Medulla oblongata (tissue), 1 donor: ENCODE measurements at regions not wholly inside any gene's neighbourhood (a gene's known extent, or its start where the extent isn't known, plus 50 kb on each side); places are given as distances from the start of the nearest gene placed in this dataset.

Experiments used
- DNase-seq: peaks from one replicate; pipeline ENCODE4 v3.0.0-alpha.2; 2015; ENCODE audit errors: extremely low spot score

DNA sequence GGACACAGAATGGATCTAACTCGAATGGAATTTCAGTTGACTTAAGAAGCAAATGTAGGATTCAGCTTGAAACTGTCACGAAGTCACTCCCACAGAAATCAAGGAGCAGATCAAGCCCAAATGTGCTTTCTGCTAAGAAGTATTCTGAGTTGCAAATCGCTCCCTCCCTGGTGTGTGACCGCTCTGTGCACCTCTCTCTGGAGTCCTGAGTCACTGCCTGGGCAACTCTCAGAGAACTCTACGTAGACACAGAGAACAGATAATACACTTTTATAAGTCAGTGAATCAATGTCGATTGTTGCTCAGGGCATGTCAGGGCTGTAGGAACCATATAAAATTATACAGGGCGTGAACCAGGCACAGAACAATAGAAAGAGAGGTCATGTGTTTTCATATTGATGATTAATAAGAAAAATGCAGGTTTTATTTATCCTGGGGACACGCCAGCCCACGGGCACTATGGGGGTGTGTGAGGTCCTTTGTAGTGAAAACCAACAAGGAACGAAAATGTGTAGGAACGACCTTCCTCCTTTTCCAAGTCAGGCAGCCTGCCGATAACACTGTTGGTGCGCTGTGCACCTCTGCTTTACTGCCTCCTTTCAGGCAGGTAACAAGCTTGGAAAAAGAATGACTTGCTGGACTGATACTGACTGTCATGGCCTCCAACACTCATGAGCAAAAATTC, 248.1 kb upstream of the FOXQ1 start:
- DNase-seq: no peak

DNA sequence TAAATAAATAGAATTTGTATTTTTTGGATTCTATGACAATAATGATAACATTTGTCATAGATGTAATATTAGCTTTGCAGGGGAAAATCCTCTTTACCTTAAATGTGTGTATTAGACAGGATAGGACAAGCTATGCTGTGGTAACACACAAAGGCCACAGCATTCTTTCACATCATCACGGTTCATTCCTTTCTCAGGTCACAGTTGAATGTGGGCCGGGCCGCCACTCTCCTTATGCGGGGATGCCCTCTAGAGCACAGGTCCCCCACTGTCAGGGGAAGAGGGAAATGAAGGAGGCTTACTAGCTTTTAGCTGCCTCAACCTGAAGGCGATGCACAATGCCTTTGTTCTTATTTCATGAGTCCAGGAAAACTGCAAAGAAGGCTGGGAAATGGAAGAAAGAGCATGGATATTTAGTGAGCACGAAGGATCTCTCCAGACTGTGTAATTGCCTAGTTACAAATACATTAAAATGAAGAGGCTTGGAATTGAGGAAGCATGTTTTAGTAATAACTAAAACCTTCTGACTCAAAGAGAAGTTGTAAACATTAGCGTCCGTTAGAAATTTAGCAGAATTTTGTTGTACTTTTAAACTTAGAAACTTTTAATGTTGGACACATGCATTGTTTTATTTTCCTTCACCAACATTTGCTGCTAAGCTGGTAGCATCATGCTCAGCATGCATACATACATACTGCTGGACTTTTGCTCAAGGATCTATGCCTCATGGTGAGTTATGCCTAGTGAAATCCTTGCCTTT, 248.9 kb upstream of the FOXQ1 start:
- DNase-seq: no peak

DNA sequence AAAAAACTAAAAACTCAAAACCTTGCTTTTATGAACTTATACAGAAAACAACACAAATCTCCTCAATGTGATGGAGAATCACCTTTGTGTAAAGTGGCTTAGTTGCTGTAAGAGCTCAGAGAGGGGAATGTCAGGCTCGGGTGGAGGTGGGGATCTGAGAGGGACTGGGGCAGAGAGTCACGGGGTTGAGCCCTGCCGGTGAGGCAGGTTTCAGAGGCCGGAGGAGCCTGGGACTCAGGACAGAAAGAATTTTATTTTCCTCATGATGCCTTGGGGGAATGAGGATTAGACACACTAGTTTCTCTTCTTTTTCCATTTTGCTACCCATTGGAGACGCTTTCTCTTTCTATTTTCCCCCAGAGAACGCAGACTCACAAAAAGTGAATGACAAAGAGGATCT, 252.3 kb upstream of the FOXQ1 start:
- no peak for DNase-seq

DNA sequence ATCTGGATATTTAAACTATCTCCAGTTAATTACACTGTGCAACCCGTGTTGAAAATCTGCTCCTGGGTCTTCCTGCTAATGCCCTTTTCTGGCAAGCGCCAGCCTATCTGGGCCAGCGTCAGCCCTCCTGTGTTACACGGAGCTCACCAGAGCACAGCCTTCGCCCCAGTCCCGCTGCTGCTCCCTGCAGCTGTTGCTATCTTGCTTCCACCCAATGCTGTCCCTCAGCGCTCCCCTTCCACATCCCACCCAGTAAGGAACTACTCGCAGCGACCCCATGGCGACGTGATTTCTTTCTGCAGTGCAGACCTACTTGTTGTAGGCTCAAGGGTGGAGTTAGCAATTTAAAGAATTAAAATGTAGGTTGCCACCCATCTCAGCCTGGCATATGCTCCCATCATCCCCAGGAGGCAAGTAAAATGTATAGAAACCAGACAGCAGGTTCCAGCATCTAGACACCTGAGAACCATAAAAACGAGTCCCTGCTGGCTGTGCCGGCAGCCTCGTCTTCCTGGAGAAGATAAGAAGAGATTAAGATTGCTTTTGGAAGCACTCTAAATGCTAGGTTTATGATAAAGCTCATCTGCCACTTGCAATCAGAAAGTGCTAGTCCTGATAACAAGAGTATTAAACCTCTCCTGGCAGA, 254.3 kb upstream of the FOXQ1 start:
- DNase-seq: no peak

DNA sequence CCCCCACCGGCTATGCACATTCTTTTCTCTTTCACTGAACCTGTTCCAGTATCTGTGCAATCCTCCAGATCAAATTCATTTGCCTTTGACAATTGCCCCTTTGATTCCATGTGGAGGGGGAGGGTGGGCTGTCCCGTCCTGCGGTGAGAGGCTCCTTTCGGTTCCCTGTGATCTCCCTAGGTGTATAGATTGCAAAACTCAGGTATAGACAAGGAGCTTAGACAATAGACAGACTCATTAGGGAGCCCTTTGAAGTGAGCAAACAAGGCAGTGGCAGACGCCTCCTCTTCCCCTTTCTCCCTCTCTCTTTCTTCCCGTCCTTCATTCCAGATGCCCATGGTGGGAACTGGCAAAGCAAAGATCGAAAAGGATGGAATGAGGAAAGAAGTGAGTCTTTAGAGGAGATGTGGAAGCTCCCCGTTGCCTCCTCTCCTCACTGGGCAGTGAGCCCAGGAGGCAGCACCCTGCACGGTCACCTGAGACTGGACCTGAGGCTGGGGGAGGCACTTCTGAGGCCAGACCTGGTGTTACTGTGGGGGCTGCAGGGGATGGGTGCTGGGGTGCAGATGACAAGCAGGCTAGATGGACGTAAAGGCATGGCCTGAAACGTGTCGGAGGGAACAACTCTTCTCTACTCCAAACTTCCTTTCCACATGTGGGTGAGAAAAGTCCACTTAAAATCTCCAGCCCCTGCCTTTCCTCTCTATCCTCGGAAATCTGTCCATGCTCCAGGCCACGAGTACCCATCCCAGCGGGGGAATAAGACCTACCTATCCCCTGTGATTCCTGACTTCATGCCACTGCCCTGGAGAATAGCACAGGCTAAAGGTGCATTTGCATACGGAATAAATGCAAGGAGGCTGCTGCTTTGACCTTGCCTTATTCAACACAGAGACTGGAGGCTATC, 256.6 kb upstream of the FOXQ1 start:
- DNase-seq: no peak

DNA sequence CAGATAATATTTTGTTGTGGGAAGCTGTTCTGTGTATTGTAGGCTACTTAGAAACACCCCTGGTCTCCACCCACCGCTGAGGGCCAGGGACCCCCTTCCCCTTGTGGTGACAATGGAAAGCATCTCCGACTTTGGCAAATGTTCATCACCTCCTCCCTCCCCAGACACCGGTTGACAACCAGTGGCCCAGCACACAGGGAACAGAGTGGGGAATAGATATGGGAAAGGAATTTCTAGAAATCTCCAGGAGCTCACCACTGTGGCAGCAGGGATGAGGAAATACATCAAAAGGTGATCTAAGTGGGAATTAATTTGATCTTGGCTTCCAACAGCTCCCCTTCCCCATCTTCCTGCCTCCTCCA, 257.3 kb upstream of the FOXQ1 start:
- DNase-seq: no peak

DNA sequence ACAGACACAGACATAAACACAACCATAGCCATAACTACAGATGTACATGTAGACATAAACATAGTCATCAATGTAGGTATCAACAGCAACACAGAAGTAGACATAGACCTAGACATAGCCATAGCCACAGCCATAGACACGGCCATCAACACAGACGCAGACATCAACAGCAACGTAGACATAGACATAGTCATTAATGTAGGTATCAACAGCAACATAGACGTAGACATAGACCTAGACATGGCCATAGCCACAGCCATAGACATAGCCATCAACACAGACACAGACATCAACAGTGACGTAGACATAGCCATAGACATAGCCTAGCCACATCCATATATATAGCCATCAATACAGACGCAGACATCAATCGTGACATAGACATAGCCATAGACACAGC, 258.3 kb upstream of the FOXQ1 start:
- DNase-seq: no peak

DNA sequence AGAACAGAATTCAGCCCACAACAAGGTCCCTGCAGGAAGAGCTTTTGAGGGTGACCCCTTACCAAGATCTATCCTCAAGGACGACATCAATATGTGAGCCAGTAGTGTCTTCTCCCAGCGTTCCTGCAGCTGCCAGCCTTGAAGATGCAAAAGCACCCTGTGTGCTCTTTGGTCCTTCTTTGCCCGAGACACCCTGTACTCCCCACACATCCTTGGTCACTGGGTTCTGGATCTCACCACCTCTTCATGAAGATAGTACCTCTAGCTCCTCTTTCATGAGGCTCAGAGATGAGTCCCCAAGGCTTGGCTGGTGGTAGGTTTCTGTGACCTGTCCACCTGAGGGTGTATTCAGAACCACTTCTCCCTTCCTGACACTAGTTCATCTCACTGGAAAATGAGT, 259.6 kb upstream of the FOXQ1 start:
- no peak for DNase-seq

DNA sequence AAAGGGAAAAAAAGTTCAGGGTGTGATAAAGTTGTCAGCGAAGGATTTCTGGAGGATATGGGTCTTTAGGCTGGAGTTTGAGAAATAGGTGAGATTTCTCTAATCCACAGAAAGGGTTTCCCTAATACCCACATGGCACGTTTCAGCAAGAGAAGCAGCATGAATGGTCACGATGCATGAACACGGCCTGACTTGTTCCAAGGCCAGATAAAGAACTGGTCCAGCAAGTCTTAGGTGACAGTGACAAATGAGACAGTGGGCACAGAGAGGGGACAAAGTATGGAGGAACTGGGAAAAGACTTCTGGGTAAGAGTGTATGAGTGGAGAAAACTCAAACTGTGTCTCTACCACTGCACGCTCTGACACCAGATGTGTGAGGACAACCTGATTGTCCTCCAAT, 262.0 kb upstream of the FOXQ1 start:
- DNase-seq: no peak

DNA sequence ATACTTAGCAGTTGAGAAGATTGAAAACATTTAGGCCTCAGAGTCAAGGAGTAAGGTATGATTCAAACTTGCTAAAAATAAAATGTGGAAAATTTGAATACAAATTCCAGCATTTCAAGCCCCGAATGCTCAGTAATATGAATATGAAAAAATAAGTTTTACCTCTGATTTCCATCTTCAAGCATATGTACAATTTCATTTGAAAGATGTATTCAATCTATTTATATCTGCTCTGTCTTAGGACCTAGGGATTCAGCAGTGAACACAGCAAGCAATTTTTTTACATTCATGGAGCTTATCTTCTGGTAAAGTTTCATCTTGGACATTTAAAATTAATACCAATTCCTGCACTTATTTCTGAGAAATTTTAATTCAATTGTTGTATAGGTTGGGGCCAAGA, 262.7 kb upstream of the FOXQ1 start:
- DNase-seq: no peak

DNA sequence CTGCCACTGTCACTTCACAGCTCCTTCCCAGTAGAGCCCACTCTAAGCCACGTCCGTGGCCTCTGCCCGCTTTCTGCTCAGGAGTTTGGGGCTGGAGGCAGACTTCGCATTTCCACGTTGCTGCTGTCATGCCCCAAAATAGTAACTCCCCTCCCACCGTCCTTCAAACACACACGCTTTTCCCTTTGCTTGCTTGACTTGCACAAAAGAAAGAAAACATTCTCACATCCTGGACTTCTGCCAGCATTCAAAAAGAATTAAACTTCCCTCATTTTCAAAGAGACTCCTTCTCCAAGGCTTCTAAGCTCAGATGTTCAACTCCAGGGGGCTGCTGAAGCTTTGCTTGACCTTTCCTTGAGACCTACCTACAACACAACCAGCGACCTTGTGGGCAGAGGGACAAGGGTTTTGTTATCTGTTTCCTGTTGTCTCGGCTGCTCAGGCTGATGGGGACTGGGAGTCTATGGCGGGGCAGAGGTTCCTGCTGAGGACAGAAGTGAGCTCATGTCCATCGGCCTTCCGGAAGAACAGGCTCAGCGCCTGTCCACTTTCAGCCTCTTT, 263.8 kb upstream of the FOXQ1 start:
- peak; percentile 8 for DNase-seq

DNA sequence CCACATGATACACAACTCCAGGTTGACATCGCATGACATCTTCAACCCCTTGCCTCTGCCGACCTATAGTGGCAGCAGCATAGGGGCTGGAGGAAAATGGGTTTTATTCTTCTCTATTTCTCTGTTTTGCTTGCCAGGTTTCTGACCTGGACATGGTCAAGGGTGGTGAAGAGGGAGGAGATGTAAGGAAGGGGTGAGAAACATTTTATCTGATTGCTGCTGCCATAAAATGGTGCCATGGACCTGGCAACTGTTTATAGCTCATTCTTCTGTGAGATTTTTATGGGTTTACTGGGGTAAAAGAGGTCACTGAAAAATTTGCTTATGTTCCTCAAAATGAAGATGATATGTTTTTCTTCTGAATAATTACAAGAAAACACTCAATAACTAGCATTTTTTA, 266.7 kb upstream of the FOXQ1 start:
- DNase-seq: no peak

DNA sequence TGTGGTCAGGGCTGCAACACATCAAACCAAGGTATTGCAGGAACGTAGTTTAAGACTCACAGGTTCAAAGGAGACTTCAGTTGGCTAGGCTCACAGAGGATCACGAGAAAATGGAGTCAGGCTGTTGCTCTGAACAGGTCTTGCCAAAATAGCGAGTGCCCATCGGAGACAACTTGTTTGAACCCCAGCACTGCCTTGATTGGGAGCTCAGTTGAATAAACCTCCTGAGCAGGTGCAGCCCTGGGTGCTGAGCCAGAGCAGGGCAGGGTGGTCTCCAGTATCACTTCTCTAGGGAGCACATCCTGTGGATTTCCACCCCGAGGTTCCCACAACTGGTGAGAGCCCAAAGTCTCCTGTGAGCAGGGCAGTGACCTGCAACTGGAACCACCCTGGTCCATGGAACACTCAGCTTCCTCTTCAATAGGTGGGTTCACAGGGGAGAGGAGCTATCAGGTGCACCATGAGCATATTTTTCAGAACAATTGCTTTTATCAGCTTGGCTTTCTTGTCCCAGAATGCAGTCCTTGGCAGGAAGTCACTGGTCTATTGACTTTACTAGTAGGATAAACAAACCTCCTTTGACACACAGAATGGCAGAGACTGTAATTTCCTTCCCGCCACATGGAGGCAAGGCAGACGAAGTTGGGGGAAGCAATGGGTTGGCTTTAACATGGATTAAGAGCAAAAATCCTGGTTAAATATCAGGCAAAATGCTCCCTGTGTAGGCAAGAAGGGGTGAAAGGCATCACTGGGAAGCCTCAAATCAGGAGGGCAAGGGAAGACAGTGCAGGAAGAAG, 267.7 kb upstream of the FOXQ1 start:
- DNase-seq: no peak

DNA sequence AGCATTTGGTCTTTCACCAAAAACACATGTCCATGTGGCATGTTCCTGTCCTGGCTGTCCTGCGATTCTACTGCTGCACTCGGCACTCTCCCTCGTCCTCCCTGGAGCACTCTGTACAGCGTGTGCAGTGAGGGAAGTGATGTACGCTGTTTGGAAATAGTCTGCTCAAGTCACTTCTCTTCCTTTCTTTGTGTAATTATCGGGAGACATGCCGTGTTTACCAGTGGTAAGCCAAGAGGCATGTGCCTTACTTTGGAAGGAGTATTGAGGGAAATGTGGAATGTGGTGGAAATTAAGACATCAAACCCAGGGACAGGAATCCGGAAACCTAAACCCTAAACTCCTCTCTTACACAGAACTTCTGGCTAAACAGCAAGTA, 268.5 kb upstream of the FOXQ1 start:
- DNase-seq: no peak

DNA sequence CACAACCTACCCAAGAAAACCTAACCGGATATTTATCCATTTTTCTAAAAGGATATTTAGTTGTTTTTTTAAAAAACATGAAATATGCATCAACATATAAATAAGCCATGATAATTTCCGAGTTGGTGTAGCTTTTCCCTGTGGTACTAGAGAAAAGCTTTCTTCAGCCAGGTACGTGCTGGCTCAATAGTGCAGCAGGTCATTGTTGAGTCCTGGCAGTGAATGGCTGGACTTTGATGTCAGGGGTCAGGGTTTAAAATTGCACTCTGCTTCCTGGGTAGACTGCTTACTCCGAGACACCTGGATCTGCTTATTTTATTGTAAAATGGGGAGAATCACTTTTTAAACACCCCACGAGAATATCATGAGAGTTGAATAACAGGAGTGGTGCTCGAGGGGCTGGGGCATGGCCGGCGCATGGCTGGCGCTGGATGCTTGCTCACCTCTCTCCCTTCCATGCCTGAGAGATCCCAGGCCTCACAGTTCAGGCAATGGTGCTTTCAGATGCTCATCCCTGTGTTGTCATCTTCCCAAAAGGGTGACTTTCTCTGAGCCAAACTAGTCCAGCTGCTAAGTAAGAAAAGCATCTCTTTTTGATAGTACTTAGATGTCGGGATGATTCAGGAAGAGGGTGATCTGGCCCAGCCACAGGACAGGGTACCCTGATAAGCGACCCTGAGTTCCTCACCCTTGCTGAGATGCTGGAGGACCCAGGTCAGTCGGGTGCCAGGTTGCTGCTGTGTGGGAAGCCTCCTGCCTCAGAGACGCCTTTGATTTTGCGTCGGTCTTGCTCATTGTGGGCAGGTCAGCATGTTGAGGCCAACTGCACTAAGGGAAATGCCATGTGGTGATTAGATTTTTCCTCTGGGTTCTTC, 269.1 kb upstream of the FOXQ1 start:
- DNase-seq: no peak

DNA sequence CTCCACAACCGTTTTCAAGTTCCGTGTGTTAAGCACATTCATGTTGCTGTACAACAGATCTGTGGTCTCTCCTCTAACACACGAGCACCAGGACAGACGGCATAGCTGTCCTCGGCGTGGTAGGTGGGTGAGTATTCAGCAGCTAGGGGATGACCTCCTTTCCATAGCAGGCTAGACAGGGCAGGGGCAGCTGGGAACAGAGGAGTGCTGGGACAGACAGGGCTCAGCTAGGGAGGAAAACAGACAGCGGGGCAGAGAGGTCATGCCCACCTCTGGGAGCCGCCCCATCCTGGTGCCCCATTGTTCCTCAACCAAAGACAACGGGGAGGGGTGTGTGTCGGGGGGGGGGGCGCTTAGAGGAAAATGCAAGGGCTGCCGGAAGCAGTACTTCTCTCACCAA, 271.5 kb upstream of the FOXQ1 start:
- no peak for DNase-seq

DNA sequence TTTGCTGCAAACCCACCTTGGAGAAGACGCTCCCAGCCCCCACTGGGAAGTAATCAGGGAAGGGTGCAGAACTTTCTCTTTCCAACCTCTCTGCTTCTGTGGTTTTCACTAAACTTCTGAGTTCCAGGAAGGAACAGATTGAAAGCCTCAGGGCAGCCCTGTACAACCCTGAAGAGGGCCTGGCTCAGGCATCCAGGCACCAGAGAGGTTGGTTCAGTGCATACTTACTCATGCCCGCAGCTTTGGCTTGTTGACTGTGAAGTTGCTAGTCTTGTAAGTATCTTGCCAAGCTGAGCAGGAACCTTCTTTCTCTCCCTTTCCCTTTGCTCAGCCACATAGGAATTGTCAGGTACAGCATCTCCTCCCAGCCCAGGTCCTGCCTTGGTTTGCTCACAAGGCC, 272.2 kb upstream of the FOXQ1 start:
- DNase-seq: no peak

DNA sequence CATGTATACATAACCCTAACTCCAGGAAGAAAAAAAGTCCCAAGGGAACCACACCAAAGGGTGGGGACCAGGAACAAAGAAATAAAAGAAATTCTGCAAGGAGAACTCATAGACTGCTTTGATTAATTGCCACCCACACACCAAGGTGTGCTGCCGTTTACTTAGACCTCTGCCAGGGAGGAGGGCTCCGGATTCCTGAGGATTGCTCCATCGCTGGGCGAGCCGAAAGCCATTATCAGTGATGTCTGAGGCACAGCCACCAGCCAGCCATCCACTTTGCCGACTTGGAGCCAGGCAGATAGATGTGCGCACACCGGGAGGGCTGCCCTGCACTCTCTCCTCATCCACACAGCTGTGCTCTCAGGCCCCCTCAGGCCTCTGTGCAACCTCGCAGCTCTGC, 272.7 kb upstream of the FOXQ1 start:
- no peak for DNase-seq

DNA sequence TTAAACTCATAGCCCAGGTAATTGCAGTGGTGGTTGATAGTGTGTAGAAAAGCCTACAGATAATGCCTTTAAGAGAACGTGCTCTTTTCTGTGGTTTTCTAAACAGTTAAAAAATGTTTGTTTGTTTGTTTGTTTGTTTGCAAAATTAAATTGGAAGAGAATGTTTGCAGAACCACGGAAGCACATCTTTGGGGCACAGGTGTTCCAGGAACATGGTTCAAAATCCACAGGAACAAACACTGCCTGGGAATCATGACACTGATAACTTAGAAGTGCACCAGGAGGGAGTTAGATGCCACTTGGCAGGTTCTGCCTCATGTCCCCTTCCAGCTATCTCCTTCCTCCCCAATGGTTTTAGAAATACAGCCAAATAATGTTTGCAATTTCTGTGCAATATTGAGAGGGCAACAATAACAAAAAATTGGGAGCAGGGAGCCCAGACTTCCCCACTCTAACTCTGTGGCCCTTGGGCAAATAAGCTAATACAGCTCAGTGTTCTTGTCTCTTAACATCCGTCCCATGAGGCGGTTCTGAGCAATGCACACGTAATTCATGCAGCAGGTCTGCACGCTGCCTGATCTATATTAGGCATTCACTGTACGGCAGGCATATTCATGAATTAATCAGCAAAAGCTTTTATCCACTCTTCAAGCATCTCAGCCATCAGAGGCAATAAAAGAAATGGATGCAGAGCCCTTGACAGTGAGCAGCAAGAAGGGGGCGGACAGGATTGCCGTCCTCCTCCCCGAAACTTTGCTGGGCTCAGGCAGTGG, 274.3 kb upstream of the FOXQ1 start:
- DNase-seq: no peak
